Thyroid gland (tissue), 4 donors: ENCODE measurements at regions not wholly inside any gene's neighbourhood (a gene's known extent, or its start where the extent isn't known, plus 50 kb on each side); places are given as distances from the start of the nearest gene placed in this dataset.
A peak's percentile ranks its signal among the peaks of the same experiment; 100 is the strongest.

Experiments used
- CTCF ChIP-seq, 6 experiments: fragments of 200-600 bp in 3 of 6; fragments of 450-650 bp in 3 of 6; sonication (generic) in 3 of 6; IDR thresholded peaks; one replicate each; pipeline ENCODE4 v1.5.1; 2016 to 2019; ENCODE audit warnings: antibody characterized with exemption in 6 of 6, mild to moderate bottlenecking in 2 of 6, inconsistent platforms in 1 of 6, moderate library complexity in 1 of 6
- POLR2A ChIP-seq, 2 donors: fragments of 450-650 bp; IDR thresholded peaks; one replicate each; pipeline ENCODE4 v1.6.1; 2017; ENCODE audit warnings: antibody characterized with exemption in 2 of 2, mild to moderate bottlenecking in 2 of 2, moderate library complexity in 1 of 2

GRCh38 chr10:33115738-33116719 is 158.0 kb upstream of the ITGB1 start:
- TF ChIP-seq CTCF (IDR thresholded peaks at IDR 0.05) (peak in 4 of 6 experiments; percentile 23 to 49 (median 44)), POLR2A (IDR thresholded peaks at IDR 0.05) (no peak)
